ENCODE measurements at regions not wholly inside any gene's neighbourhood (a gene's known extent, or its start where the extent isn't known, plus 50 kb on each side); places are given as distances from the start of the nearest gene placed in this dataset.
"Not testable (repeated sequence)": the region's sequence is repeated elsewhere in the genome, so short reads cannot be mapped to it uniquely, and the experiment has no call there.

- DNase-seq, result no peak
Measured at GRCh38 chr7:34337163-34337562, 320.9 kb upstream of the NPSR1 start.

GRCh38 chr7:34338961-34339526 is 319.0 kb upstream of the NPSR1 start:
- DNase-seq, result no peak

GRCh38 chr7:34341326-34341725 is 316.7 kb upstream of the NPSR1 start:
- no peak for DNase-seq

- no peak for DNase-seq
Measured at GRCh38 chr7:34342387-34342786, 315.6 kb upstream of the NPSR1 start.

- DNase-seq, result no peak
Measured at GRCh38 chr7:34343667-34344066, 314.4 kb upstream of the NPSR1 start.

GRCh38 chr7:34354011-34354410 is 304.0 kb upstream of the NPSR1 start:
- no peak for DNase-seq

GRCh38 chr7:34354899-34355298 is 303.1 kb upstream of the NPSR1 start:
- no peak for DNase-seq

GRCh38 chr7:34357068-34357467 is 300.9 kb upstream of the NPSR1 start:
- no peak for DNase-seq

GRCh38 chr7:34357946-34358345 is 300.1 kb upstream of the NPSR1 start:
- DNase-seq, result no peak

GRCh38 chr7:34358578-34358977 is 299.4 kb upstream of the NPSR1 start:
- not testable (repeated sequence) for DNase-seq

- no peak for DNase-seq
Measured at GRCh38 chr7:34361663-34362250, 296.3 kb upstream of the NPSR1 start.

GRCh38 chr7:34362621-34363020 is 295.4 kb upstream of the NPSR1 start:
- DNase-seq, result no peak

- no peak for DNase-seq
Measured at GRCh38 chr7:34364130-34364529, 293.9 kb upstream of the NPSR1 start.

GRCh38 chr7:34365011-34365410 is 293.0 kb upstream of the NPSR1 start:
- DNase-seq, result no peak

- no peak for DNase-seq
Measured at GRCh38 chr7:34365611-34366010, 292.4 kb upstream of the NPSR1 start.

GRCh38 chr7:34371922-34372321 is 286.1 kb upstream of the NPSR1 start:
- DNase-seq, result no peak

GRCh38 chr7:34373940-34374339 is 284.1 kb upstream of the NPSR1 start:
- DNase-seq, result no peak

GRCh38 chr7:34382166-34382893 is 275.7 kb upstream of the NPSR1 start:
- DNase-seq, result no peak

- no peak for DNase-seq
Measured at GRCh38 chr7:34385384-34385783, 272.6 kb upstream of the NPSR1 start.

- no peak for DNase-seq
Measured at GRCh38 chr7:34389332-34390078, 268.5 kb upstream of the NPSR1 start.

GRCh38 chr7:34390103-34390502 is 267.9 kb upstream of the NPSR1 start:
- DNase-seq, result no peak

GRCh38 chr7:34392972-34393371 is 265.0 kb upstream of the NPSR1 start:
- no peak for DNase-seq

GRCh38 chr7:34396437-34397064 is 261.5 kb upstream of the NPSR1 start:
- no peak for DNase-seq

Measured in AML-193 (cell line).